ENCODE measurements at regions not wholly inside any gene's neighbourhood (a gene's known extent, or its start where the extent isn't known, plus 50 kb on each side); places are given as distances from the start of the nearest gene placed in this dataset.
"Not testable (repeated sequence)": the region's sequence is repeated elsewhere in the genome, so short reads cannot be mapped to it uniquely, and the experiment has no call there.

DNA sequence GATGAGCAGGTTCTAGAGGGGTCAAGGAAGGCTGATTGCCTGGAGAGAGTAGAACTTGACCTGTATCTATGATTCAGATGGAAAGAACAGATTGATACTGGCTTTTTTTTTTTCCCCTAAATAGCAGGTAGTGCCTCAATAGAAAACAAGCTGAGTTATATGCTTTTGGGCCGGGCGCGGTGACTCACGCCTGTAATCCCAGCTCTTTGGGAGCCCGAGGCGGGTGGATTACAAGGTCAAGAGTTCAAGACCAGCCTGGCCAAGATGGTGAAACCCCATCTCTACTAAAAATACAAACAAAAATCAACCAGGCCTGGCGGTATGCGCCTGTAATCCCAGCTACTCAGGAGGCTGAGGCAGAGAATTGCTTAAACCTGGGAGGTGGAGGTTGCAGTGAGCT, 186.1 kb downstream of the CEP135 start:
- DNase-seq, result not testable (repeated sequence)

DNA sequence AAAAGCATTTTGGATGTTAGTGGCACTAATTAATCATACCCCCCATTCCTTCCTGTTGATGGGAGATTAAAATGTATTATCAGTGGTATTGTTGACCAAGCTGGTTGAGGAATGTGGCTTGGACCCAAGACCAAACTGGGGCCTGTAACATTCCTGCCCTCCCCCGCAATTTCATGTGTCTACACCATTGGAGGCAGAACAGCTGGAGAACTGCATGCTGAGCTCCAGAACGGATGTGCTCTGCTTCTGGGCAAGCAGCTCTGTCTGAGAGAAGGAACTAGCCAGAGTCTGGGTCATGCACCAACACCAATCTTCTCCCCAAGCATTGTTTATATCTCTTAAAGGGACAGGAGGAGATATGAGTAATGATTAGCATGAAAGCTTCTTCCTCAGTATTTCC, 185.5 kb downstream of the CEP135 start:
- no peak for DNase-seq

DNA sequence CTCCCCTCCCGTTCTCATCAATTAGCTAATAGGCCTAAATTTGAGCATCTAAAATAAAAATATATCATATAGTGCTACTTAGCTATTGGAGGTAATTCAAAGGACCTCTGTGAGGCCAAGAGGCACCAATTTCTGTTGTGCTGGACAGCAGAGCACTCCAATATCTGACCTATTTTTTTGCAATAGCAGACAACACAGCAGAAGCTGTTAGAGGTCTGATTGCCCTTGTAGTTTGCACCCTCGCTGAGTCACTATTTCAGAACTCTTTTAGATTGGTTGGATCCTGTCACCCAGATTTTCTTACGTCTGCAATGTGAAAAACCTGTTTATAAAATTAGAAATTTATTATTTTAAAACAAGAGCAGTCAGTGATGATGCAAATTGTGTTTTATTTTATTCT, 184.1 kb downstream of the CEP135 start:
- no peak for DNase-seq

DNA sequence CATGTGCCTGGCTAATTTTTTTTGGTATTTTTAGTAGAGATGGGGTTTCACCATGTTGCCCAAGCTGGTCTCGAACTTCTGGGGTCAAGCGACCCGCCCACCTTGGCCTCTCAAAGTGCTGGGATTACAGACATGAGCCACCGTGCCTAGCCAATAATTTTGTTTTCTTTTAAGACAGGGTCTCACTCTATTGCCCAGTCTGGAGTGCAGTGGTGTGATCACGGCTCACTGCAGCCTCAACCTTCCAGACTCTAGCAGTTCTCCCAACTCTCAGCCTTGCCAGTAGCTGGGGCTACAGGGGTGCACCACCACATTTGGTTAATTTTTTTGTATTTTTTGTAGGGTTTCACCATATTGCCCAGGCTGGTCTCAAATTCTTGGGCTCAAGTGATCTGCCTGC, 183.4 kb downstream of the CEP135 start:
- DNase-seq, result not testable (repeated sequence)

DNA sequence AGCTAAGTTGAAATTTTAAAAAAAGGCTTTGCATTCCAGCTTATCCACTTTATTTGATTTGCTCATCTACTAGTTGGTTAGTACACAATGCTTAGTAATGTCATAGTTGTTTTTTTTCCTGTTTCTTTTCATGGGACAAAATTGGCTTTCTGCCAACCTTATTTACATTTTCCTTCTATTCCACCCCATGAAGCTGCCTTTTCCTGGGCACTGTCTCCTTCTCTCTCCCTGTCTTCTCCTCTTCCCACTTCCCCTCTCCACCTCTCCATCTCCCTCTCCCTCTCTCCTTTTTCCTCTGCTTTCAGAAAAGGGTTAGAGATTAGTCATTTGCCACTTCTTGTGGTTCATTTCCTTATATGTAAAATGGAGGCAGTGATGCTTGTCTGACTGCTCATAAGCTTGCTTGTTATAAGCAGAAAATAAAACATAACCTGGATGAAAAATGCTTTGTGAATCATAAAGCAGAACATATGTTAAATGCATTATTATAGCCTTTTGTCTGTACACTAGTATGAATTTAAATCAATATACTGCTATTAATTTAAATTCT, 181.9 kb downstream of the CEP135 start:
- DNase-seq, result no peak

DNA sequence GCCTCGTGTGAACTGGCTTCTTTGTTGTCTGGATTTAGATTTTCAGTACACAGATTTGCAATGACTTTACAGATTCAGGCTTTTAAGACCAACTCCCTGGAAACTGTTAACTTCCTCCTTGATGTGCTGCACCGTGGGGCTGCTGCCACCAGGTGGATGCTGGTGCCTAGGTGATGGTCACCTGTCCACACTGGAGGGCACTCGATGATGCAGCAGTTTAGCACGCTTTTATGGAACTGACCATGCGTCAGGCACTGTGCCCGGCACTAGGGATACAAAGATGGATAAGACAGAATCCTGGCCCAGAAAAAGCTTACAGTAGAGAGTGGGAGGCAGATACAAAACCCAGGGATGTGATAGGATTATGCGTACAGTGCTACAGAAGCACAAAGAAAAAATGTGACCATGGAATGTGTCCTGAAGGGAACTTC, 180.7 kb downstream of the CEP135 start:
- DNase-seq, result no peak

DNA sequence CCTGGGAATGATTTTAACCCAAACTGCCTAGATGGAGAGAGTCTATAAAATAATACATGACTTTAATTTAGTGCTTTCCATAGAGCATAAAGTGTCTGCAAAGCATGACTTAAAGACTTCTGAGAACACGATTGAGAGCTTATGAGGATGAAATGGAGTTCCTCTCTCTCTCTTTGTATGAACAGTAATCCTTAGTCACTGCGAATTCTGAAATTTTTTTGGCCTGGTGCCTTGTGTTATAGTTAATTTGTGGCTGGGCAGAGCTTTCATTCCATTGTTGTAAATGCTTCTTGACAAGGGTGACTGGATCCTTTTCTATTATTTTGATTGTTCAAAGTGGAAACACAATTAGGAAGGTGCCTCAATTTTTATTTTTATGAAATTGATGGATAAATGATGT, 179.5 kb downstream of the CEP135 start:
- DNase-seq, result no peak

DNA sequence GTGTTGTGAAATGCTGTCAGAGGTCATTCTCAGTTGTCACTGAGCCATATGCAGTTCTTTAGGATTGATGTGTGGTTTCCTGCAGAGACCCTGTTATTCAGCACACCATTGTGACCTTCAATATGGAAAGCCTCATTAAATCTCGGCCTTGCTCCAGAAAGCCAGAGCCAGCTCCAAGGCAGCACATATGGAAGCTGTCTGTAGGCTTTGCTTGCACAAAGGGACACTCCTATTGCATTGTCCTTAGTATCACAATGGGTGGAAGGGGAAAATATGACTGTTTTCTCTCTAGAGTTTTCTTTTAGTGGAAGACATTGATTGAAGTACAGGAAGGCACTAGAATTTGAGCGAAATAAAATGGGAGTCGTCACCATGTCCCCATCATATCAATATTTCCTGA, 179.0 kb downstream of the CEP135 start:
- no peak for DNase-seq

DNA sequence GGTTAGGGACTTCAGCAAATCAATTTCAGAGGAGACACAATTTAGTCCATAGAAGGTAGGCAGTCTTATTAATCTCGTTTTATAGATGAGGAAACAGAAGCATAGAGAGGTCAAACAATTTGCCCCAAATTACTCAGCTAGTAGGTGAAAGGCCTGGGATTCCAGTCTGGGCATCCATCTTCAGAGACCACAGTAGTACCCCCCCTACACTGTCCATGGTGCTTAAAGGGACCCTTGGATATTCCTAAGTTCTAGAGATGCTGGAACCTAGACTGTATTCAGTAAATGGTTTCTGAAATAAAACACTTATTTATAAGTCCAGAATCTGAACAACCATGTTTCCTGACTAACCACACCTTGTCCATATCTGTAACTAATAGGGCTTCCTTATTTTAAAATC, 174.8 kb downstream of the CEP135 start:
- DNase-seq, result no peak

DNA sequence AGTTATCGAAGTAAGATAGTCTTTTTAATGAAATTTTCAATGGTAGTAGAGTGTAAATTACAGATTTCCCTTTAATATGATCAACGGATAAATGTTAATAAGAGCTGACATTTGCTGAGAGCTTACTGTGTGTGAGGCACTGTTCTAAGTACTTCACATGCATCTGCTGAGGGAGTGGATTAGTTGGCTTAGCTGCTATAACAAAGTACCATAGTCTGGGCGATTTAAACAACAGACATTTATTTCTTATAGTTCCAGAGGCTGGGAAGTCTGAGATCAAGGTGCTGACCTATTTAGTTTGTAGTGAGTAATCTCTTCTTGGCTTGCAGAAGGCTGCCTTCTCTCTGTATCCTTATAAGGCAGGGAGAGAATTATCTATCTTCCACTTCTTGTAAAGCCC, 174.3 kb downstream of the CEP135 start:
- DNase-seq, result no peak

DNA sequence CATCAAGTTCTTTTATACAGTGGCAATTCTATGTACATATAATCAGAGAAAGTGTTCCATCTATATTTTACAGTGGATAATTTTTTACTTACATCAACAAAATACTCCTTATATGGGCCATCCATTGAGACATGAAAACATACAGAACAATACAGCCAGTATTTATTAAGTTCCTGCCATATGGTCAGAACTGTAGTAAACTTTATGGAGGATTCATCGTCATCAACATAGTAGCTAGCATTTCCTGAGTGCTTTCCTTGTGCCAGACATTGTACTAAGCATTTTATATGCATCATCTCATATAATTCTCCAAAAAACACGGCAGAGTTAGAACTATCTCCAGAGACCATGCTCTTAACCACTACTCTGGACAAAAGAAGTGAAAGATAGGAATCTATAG, 170.1 kb downstream of the CEP135 start:
- no peak for DNase-seq

DNA sequence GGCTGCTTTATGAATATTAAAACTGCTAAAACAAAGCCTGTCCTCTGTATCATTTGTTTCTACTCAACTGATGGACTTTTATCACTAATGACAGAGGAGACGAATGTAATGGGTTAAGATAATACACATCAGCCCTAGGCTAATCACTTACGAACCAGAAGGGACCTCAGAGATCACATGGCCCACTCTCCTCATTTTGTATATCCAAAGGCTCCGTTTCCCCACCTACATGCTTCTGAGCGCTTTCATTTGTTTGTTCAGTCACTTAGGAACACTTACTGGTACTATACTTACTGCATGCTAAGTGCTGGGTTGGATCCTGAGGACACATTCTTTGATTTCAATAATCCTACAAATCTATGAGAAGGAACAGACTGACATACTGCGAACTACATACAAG, 169.3 kb downstream of the CEP135 start:
- no peak for DNase-seq

DNA sequence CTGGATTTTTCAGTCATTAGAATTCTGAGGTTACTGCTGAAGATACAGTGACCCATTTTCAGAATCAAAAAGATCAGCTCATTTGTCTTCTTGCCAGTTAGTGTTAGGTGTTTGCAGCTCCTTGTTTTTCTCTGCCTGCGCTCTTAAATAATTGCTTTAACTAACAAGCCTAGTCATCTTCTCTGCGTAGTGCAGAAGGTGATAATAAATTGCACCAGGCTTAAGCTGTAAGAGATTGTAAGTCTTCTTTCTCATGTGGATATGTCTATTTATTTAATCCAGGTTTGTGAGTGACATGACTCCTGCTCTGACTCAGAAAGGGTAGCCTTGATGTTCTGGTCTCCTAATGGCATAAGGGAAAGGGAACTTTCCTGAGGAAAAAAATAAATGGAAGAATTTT, 167.2 kb downstream of the CEP135 start:
- DNase-seq, result no peak

DNA sequence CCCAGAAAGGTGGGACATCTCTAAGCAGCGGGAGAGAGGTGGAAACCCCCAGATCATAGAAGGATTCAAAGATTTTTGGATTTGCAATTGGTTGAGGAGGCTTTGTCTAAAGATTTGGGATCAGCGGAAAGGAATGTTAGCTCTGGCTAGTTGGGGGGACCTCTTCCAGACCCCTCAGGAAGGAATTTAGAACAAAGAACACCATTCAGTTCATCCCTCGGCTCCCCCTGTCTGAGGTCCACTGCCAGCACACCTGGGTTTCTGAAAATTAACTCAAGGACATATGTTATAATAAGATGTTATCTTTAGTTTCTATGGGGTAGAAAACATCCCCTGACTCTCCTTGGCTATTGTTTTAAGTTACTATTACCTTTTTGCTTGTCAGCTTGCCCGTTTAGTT, 163.6 kb downstream of the CEP135 start:
- no peak for DNase-seq

DNA sequence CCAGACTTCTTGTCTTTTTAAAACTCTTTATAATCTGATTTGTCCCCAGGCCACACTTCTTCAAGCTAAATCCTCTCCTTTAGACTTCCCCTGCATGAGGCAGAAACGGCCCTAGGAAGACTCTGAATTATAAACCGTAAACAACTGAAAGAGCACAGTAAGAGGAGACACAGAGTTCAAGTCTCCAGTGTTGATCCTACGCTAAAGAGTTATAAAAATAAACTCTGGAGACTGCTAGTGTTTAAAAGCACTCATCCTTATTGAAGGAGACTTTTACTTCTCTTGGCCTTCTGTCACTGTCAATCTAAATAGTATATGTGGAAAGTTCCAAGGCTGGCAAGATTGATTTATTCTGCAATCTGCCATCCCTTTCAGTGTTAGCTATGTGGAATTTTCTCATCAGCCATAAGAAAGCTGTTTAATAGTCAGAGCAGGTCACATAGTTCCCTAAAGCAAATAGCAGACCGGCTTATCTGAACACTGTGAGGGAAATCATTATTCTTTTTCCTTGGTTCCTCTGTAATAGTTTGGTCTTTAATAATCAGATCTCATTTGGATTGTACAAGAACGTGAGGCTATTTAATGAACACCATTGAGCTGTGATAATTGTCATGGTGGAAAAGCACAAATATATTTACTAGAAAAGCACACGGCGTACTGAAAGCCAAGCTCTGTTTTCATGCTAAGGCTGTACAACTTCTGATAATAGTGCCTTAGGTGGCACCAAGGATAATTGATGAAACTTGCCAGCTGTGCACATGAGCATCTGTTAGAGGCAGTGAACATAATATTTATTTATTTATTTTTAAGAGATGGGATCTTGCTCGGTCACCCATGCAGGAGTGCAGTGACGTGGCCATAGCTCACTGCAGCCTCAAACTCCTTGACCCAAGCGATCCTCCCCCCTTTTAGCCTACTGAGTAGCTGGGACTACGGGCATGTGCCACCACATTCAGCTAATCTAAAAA, 157.7 kb downstream of the CEP135 start:
- DNase-seq, result no peak

DNA sequence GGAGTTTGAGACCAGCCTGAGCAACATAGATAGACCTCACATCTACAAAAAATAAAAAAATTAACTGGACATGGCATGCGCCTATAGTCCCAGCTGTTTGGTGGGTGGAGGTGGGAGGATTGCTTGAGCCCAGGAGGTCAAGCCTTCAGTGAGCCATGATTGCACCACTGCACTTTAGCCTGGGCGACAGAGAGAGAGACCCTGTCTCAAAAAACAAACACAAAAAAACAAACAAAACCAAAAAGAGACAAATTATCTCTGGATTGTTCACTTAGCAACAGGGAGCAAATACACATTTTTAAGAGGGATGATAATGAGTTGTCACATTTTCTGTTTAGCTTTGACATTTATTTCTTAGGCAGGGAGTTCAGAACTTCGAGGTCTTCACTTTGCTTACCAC, 155.4 kb downstream of the CEP135 start:
- DNase-seq, result no peak

DNA sequence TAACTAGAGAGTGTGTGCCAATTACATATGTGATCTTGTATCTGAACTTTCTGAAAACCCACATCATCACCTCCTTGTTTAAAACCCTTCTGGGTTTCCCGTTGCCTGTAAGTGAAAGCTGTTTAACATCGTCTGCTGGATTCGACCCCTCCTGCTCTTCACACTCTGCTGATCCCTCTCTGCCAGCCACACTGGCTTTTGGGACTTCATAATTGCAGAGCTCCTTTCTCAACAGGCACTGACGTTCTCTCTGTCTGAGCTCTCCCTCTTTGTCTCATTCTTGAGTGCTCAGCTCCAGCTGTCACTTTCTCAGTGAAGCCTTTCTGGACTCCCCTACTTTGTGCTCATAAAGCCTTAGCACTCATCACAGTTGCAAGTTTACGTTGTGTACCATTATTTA, 153.9 kb downstream of the CEP135 start:
- no peak for DNase-seq

DNA sequence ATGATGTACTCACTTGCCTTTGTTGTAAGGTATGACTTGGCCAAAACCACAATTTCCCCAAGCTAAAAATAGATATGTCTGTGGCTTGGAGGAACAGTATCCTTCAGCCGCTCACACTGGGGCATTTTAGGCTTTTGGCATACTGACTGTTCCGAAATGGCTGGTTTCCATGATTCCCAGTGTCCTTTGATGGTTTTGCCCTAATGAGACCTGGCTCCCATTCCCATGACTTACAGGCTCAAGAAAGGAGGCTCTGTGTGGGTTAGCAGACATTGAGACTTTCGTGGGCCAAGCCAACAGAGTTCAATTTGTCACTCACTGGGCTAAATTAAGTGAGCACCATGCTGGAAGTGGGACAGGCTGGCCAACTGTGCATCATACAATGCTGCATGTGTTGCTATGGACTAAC, 150.6 kb downstream of the CEP135 start:
- no peak for DNase-seq

DNA sequence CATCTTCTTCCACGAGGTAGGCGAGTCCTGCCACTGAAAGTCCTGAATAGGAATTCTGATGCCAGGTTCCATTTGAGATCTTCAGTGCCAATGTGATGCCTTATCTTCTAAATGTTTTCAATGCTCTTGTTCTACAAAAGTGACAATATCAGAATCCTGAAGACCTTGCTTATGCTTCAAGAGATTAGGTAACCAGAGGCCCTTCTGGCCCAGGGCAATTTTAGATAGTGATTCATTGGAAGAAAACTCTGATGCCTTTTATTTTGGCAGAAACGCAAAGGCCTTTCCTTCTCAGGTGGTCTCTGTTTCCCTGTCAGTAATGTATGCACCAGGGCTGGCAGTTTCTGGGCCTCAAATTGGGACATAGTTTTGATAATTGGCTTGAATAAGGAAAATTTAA, 144.8 kb downstream of the CEP135 start:
- DNase-seq, result no peak

DNA sequence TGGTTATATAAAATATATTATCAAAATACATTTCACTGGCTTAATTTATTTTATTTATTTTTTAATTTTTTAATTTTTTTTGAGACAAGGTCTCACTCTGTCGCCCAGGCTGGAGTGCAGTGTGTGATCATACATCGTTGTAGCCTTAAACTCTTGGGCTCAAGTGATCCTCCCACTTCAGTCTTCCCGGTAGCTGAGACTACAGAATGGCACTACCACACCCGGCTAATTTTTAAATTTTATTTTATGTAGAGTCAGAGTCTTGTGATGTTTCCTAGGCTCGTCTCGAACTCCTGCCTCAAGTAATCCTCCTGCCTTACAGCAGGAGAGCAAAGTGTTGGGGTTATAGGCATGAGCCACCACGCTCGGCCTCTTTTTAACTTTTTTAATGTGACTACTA, 143.8 kb downstream of the CEP135 start:
- no peak for DNase-seq

DNA sequence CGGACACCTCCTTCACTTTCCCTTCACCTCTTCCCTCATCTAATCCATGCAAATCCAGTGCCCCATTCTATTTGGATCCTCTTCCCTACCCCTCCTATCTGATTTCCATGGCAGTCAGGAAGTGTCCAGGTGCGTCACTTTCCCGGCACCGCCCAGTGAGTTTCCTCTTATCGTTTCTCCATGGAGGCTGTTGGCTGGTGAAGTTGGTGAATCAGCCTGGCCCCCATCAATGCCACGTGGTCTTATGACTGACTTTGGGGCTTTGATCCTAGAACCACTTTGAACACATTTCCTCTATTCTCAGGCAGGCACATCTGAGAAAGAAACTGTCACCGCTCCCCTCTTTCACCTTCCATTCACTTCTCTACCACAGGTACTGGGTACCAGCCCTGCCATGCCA, 137.8 kb downstream of the CEP135 start:
- no peak for DNase-seq

DNA sequence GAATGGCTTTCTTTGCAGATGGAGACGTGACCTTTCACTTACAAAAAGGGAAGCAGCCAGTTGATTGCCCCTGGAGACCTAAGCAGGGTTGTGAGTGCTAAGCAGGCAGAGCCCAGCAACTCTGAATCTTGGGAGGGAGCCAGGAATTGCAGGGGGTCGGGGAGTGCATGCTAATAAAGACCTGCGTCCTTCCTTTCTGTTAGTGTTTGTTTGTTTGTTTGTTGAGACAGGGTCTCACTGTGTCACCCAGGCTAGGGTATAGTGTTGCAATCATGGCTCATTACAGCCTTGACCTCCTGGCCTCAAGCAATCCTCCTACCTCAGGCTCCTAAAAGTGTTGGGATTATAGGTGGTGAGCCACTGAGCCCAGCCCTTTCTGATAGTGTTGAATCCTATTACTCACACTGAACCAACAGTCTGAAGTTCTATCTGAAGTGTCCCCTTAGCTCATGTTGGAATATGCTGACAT, 137.4 kb downstream of the CEP135 start:
- DNase-seq, result no peak

DNA sequence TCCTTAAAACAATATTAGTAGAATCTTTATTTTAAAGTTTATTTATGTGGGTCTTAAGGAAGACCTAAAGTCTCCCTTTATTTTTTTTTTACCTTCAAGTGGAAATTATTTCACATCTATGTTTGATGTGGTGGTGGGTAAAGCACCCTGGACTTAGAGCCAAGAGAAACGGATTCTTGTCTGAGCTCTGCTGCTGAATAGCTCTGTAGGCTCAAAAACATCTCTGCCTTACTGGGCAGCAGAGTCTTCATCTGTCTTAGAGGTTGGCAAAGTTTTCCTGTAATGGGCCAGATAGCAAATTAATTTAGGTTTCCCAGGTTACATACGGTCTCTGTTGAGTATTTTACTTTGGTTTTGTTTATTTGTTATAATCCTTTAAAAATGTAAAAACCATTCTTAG, 136.5 kb downstream of the CEP135 start:
- no peak for DNase-seq

DNA sequence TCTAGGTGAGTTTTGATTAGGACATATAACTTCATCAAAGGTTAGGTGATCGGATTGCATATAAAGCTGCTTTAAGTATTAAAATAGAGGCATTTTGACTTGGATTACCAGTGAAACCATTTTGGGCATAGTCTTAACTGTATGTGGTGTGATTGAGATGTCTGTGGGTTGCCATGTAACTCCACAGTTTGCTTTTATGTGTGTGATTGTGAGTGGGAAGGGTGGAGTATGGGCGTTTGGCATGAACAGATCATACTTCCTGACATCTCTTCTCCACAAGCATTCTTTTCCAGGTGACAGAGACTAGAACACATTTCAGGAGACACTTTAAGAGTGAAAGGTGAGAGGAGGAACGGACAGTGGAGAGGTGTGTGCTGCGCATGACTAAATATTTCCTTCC, 136.1 kb downstream of the CEP135 start:
- DNase-seq, result no peak

All from SIG-M5 (cell line).